SK-N-MC (cell line): ENCODE measurements at regions not wholly inside any gene's neighbourhood (a gene's known extent, or its start where the extent isn't known, plus 50 kb on each side); places are given as distances from the start of the nearest gene placed in this dataset.

Experiments
- EZH2 ChIP-seq: fragments of 200-600 bp; sonication (generic); IDR thresholded peaks from one replicate; pipeline ENCODE4 v1.6.1; 2017; ENCODE audit warnings: antibody characterized with exemption
- POLR2AphosphoS5 ChIP-seq: IDR thresholded peaks from 2 replicates; pipeline ENCODE4 v1.6.1; 2012; ENCODE audit warnings: mild to moderate bottlenecking, low read depth, low read length, borderline replicate concordance

DNA sequence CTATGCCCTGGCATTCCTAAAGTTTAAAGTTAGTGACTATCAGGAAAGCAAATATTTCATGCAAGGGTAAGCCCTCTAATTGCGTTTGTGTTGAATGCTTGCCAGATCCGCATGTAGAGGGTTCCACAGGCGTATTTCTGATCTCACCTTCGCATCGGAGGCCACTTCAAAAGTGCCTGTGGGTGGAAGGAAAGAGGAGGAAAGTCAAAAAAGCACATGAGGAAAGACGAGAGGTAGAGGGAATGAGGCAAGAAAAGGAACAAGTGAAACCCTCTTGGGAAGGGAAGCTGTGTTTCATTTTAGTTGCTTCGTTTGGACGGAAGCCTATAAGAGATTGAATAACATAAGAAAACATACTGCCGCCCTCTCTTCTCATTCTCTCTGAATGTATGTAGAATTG is 628.8 kb downstream of the SPRY1 start:
- TF ChIP-seq POLR2AphosphoS5 (no peak), EZH2 (no peak)
